MCF 10A (cell line): ENCODE measurements at regions not wholly inside any gene's neighbourhood (a gene's known extent, or its start where the extent isn't known, plus 50 kb on each side); places are given as distances from the start of the nearest gene placed in this dataset.

Experiments used
- BruUV-seq: library from RNA; stranded (reverse); fragments of 400-500 nt; replicated peaks from 2 replicates; lab custom pipeline; 2021; lab: Mats Ljungman, UMichigan
- CTCF ChIA-PET: fragments of 300-600 bp; sonication (Branson Sonifier 250); formaldehyde crosslinking; extraction: SDS; loops from one replicate; lab custom pipeline; 2021; ENCODE audit warnings: antibody characterized with exemption, inconsistent platforms; lab: Yijun Ruan, JAX
- POLR2A ChIA-PET: fragments of 300-600, 350-650 bp; sonication (Branson Sonifier 250); formaldehyde crosslinking; extraction: SDS; loops from one replicate; lab custom pipeline; 2020; ENCODE audit warnings: antibody characterized with exemption, inconsistent platforms; lab: Yijun Ruan, JAX
- DNase-seq: peaks from one replicate; pipeline ENCODE4 v3.0.0-alpha.2; 2018; ENCODE audit not compliant: unreplicated experiment
- H3K27ac Mint-ChIP-seq: one replicate; pipeline ENCODE4 v1.8.0; 2022; ENCODE audit warnings: mild to moderate bottlenecking, low read depth, mixed read lengths; ENCODE audit not compliant: unreplicated experiment
- H3K27me3 Mint-ChIP-seq: one replicate; pipeline ENCODE4 v1.8.0; 2022; ENCODE audit warnings: mixed read lengths; ENCODE audit not compliant: insufficient read depth, unreplicated experiment
- H3K36me3 Mint-ChIP-seq: one replicate; pipeline ENCODE4 v1.8.0; 2022; ENCODE audit warnings: mild to moderate bottlenecking, moderate library complexity, mixed read lengths; ENCODE audit not compliant: insufficient read depth, unreplicated experiment
- H3K4me1 Mint-ChIP-seq: one replicate; pipeline ENCODE4 v1.8.0; 2022; ENCODE audit warnings: mixed read lengths; ENCODE audit not compliant: insufficient read depth, unreplicated experiment
- H3K4me3 Mint-ChIP-seq: one replicate; pipeline ENCODE4 v1.8.0; 2022; ENCODE audit warnings: mild to moderate bottlenecking, moderate library complexity, mixed read lengths; ENCODE audit not compliant: unreplicated experiment
- H3K9me3 Mint-ChIP-seq: one replicate; pipeline ENCODE4 v1.8.0; 2022; ENCODE audit warnings: mixed read lengths; ENCODE audit not compliant: unreplicated experiment
- intact Hi-C: fragments of 100-400 bp; cut with micrococcal nuclease; formaldehyde crosslinking; loops from 2 replicates; pipeline ENCODE4 v1.14.1; 2022
- TF ChIP-seq, protein P1 (sequence below): fragments of 200-600 bp; IDR thresholded peaks from one replicate; pipeline ENCODE4 v1.8.0; 2022; ENCODE audit warnings: antibody characterized with exemption, mild to moderate bottlenecking; ENCODE audit not compliant: unreplicated experiment

DNA sequence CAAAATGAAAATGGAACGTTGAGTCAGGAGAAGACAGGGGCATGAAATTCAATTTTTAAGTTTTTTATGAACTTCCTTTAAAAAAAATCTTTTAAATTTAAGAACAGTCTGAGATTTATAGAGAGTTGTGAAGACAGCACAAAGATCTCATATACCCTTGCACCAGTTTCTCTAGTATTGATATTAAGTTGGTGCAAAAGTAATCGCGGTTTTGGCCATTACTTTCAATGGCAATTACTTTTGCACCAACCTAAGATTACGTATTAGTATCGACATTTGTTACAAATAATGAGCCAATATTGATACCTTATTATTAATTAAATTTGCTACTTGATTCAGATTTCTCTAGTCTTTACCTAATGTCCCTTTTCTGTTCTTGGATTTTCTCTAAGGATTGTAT, 684.4 kb upstream of the CDH8 start:
- Mint-ChIP-seq H3K27me3 (no peaks in the 10 kb centered on the region), H3K9me3 (peaks cover 47% of the 10 kb centered on the region), H3K36me3 (no peaks in the 10 kb centered on the region), H3K4me3 (no peak overlapping the region), H3K27ac (no peak overlapping the region), H3K4me1 (no peaks in the 10 kb centered on the region)
- ChIA-PET CTCF (no interaction called here), POLR2A (no interaction called here)
- TF ChIP-seq, protein P1, sequence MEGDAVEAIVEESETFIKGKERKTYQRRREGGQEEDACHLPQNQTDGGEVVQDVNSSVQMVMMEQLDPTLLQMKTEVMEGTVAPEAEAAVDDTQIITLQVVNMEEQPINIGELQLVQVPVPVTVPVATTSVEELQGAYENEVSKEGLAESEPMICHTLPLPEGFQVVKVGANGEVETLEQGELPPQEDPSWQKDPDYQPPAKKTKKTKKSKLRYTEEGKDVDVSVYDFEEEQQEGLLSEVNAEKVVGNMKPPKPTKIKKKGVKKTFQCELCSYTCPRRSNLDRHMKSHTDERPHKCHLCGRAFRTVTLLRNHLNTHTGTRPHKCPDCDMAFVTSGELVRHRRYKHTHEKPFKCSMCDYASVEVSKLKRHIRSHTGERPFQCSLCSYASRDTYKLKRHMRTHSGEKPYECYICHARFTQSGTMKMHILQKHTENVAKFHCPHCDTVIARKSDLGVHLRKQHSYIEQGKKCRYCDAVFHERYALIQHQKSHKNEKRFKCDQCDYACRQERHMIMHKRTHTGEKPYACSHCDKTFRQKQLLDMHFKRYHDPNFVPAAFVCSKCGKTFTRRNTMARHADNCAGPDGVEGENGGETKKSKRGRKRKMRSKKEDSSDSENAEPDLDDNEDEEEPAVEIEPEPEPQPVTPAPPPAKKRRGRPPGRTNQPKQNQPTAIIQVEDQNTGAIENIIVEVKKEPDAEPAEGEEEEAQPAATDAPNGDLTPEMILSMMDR: no peak
- no TSS peak for BruUV-seq
- intact Hi-C loops: no loop called here
- DNase-seq: no peak

GRCh38 chr16:62717026-62717425, 680.8 kb upstream of the CDH8 start:
- TF ChIP-seq, protein P1: no peak
- ChIA-PET CTCF (no interaction called here), POLR2A (no interaction called here)
- intact Hi-C loops: no loop called here
- no peaks in the 10 kb centered on the region for H3K27me3 Mint-ChIP-seq
- H3K9me3 Mint-ChIP-seq: peaks cover 58% of the 10 kb centered on the region
- H3K4me3 Mint-ChIP-seq: no peak overlapping the region
- H3K27ac Mint-ChIP-seq: no peak overlapping the region
- no TSS peak for BruUV-seq
- H3K4me1 Mint-ChIP-seq: no peaks in the 10 kb centered on the region
- no peaks in the 10 kb centered on the region for H3K36me3 Mint-ChIP-seq
- DNase-seq: no peak

DNA sequence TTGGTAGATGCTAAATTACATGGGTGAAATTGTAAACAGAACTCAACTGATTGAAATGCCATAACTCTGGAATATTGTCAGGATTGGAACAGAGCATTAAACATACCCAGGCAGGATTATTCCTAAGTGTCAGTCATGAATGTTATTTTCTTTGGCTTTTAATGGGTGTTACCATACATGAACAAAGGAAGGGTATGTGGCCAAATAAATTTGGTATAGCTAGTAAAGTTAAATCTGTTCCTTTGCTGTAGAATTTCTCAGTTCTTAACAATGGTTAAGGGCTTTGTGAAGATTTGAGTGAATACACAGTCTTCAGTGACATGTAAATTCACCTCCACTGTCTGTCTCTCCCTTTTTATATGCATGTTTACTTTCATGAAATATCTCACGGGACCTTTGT, 679.5 kb upstream of the CDH8 start:
- peaks cover 48% of the 10 kb centered on the region for H3K9me3 Mint-ChIP-seq
- ChIA-PET POLR2A (no interaction called here), CTCF (no interaction called here)
- DNase-seq: no peak
- no peaks in the 10 kb centered on the region for H3K27me3 Mint-ChIP-seq
- no peak overlapping the region for H3K27ac Mint-ChIP-seq
- no peak overlapping the region for H3K4me3 Mint-ChIP-seq
- intact Hi-C loops: no loop called here
- TF ChIP-seq, protein P1: no peak
- H3K36me3 Mint-ChIP-seq: no peaks in the 10 kb centered on the region
- H3K4me1 Mint-ChIP-seq: no peaks in the 10 kb centered on the region
- no TSS peak for BruUV-seq

- BruUV-seq: no TSS peak
- TF ChIP-seq, protein P1: no peak
- DNase-seq: no peak
- ChIA-PET POLR2A (no interaction called here), CTCF (no interaction called here)
- Mint-ChIP-seq H3K4me3 (no peak overlapping the region), H3K4me1 (no peaks in the 10 kb centered on the region), H3K27ac (no peak overlapping the region), H3K36me3 (no peaks in the 10 kb centered on the region), H3K9me3 (peaks cover 33% of the 10 kb centered on the region), H3K27me3 (no peaks in the 10 kb centered on the region)
- intact Hi-C loops: no loop called here
These were observed 676.3 kb upstream of the CDH8 start for GRCh38 chr16:62712566-62712965.
